ENCODE measurements at regions not wholly inside any gene's neighbourhood (a gene's known extent, or its start where the extent isn't known, plus 50 kb on each side); places are given as distances from the start of the nearest gene placed in this dataset.

GRCh38 chr15:25600751-25601150, 161.9 kb upstream of the UBE3A start:
- CTCF ChIA-PET, result no interaction called here
- no peak for DNase-seq (ENCODE audit: extremely low spot score)
- POLR2A ChIA-PET, result no interaction called here
- TF ChIP-seq BHLHE40 (IDR thresholded peaks at IDR 0.05; ENCODE audit: borderline replicate concordance) (no peak), CTBP1 (IDR thresholded peaks at IDR 0.05; ENCODE audit: borderline replicate concordance) (no peak)

- no peak for TF ChIP-seq HDGF (IDR thresholded peaks at IDR 0.05; ENCODE audit: borderline replicate concordance)
- no peak for TF ChIP-seq L3MBTL2 (conservative IDR thresholded peaks at IDR 0.05)
- TF ChIP-seq, protein P1, sequence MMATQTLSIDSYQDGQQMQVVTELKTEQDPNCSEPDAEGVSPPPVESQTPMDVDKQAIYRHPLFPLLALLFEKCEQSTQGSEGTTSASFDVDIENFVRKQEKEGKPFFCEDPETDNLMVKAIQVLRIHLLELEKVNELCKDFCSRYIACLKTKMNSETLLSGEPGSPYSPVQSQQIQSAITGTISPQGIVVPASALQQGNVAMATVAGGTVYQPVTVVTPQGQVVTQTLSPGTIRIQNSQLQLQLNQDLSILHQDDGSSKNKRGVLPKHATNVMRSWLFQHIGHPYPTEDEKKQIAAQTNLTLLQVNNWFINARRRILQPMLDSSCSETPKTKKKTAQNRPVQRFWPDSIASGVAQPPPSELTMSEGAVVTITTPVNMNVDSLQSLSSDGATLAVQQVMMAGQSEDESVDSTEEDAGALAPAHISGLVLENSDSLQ (IDR thresholded peaks at IDR 0.05), result no peak
- no peak for TF ChIP-seq ZNF384 (IDR thresholded peaks at IDR 0.05)
- TF ChIP-seq FOXK2 (IDR thresholded peaks at IDR 0.05), result no peak
- no peak for TF ChIP-seq FOXM1 (IDR thresholded peaks at IDR 0.05; ENCODE audit: borderline replicate concordance)
- ChIA-PET POLR2A (no interaction called here), CTCF (no interaction called here)
- no peak for DNase-seq (ENCODE audit: extremely low spot score)
Measured at GRCh38 chr15:25597571-25597970, 158.7 kb upstream of the UBE3A start.

GRCh38 chr15:25596644-25597562, 158.1 kb upstream of the UBE3A start:
- no peak for DNase-seq (ENCODE audit: extremely low spot score)
- no peak for TF ChIP-seq ELF4 (IDR thresholded peaks at IDR 0.05)
- TF ChIP-seq, protein P1 (IDR thresholded peaks at IDR 0.05), result no peak
- no peak for TF ChIP-seq FOXK2 (IDR thresholded peaks at IDR 0.05)
- TF ChIP-seq SP1 (IDR thresholded peaks at IDR 0.05), result no peak
- TF ChIP-seq BHLHE40 (IDR thresholded peaks at IDR 0.05; ENCODE audit: borderline replicate concordance), result no peak
- TF ChIP-seq FOXM1 (IDR thresholded peaks at IDR 0.05; ENCODE audit: borderline replicate concordance), result no peak
- no peak for TF ChIP-seq LEF1 (IDR thresholded peaks at IDR 0.05; ENCODE audit: borderline replicate concordance)
- TF ChIP-seq ARNT (IDR thresholded peaks at IDR 0.05), result no peak
- TF ChIP-seq ZNF384 (IDR thresholded peaks at IDR 0.05), result no peak
- no peak for TF ChIP-seq CTBP1 (IDR thresholded peaks at IDR 0.05; ENCODE audit: borderline replicate concordance)
- no peak for TF ChIP-seq SUZ12 (IDR thresholded peaks at IDR 0.05)
- no peak for TF ChIP-seq HDGF (IDR thresholded peaks at IDR 0.05; ENCODE audit: borderline replicate concordance)
- no peak for TF ChIP-seq NFRKB (IDR thresholded peaks at IDR 0.05)
- POLR2A ChIA-PET, result no interaction called here
- CTCF ChIA-PET, result no interaction called here

- no peak for TF ChIP-seq LEF1 (IDR thresholded peaks at IDR 0.05; ENCODE audit: borderline replicate concordance)
- no peak for TF ChIP-seq TARDBP (IDR thresholded peaks at IDR 0.05)
- TF ChIP-seq CTBP1 (IDR thresholded peaks at IDR 0.05; ENCODE audit: borderline replicate concordance), result no peak
- no peak for TF ChIP-seq ZNF384 (IDR thresholded peaks at IDR 0.05)
- no peak for TF ChIP-seq ELF4 (IDR thresholded peaks at IDR 0.05)
- TF ChIP-seq NFRKB (IDR thresholded peaks at IDR 0.05), result no peak
- DNase-seq (ENCODE audit: extremely low spot score), result no peak
- ChIA-PET POLR2A (no interaction called here), CTCF (no interaction called here)
Measured at GRCh38 chr15:25587616-25588340, 149.0 kb upstream of the UBE3A start.

DNA sequence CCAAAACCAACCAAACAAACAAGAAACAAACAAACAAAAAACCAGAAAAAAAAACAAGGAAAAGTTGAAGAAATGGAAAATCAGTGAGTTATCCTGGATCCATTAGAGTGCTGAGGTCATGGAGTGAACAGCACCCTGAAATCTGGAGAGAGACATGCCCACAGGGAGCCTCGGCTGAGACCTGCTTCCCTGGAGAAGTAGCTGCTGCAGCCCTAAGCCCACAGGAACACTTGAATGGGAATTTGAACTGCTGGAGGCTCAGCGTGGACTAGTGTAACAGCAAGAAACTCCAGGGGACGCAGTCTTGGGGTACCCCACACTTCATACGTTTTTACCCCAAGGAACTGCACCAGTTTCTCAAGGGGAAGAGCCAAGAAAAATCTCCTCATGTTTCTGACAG, 144.1 kb upstream of the UBE3A start:
- no peak for DNase-seq (ENCODE audit: extremely low spot score)
- TF ChIP-seq FOXK2 (IDR thresholded peaks at IDR 0.05) (no peak), NFRKB (IDR thresholded peaks at IDR 0.05) (no peak), BHLHE40 (IDR thresholded peaks at IDR 0.05; ENCODE audit: borderline replicate concordance) (no peak), SUZ12 (IDR thresholded peaks at IDR 0.05) (no peak), L3MBTL2 (conservative IDR thresholded peaks at IDR 0.05) (no peak), FOXA1 (IDR thresholded peaks at IDR 0.05) (no peak), HDGF (IDR thresholded peaks at IDR 0.05; ENCODE audit: borderline replicate concordance) (no peak), LEF1 (IDR thresholded peaks at IDR 0.05; ENCODE audit: borderline replicate concordance) (no peak), SP1 (IDR thresholded peaks at IDR 0.05) (no peak), ZNF384 (IDR thresholded peaks at IDR 0.05) (no peak), FOXM1 (IDR thresholded peaks at IDR 0.05; ENCODE audit: borderline replicate concordance) (no peak), ARNT (IDR thresholded peaks at IDR 0.05) (no peak), TARDBP (IDR thresholded peaks at IDR 0.05) (no peak)
- TF ChIP-seq, protein P1 (IDR thresholded peaks at IDR 0.05), result no peak
- ChIA-PET CTCF (no interaction called here), POLR2A (no interaction called here)

DNA sequence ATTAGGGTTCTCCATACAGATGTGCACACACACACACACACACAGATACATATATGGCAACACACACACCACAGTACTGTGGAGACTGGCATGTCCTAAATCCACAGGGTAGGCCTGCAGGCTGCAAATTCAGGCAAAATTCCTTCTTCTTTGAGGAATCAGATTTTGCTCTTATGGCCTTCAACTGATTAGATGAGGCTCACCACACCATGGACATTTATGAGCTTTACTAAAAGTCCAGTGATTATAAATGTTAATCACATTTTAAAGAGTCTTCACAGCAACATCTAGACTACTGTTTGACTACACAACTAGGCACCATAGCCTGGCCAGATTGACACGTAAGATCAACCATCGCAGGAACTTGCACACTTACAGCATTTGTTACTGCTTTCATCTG, 140.3 kb upstream of the UBE3A start:
- ChIA-PET POLR2A (no interaction called here), CTCF (no interaction called here)
- TF ChIP-seq FOXK2 (IDR thresholded peaks at IDR 0.05) (no peak), BHLHE40 (IDR thresholded peaks at IDR 0.05; ENCODE audit: borderline replicate concordance) (no peak), TARDBP (IDR thresholded peaks at IDR 0.05) (no peak), FOXA1 (IDR thresholded peaks at IDR 0.05) (no peak), ARNT (IDR thresholded peaks at IDR 0.05) (no peak), ZNF384 (IDR thresholded peaks at IDR 0.05) (no peak), SP1 (IDR thresholded peaks at IDR 0.05) (no peak), SUZ12 (IDR thresholded peaks at IDR 0.05) (no peak), HDGF (IDR thresholded peaks at IDR 0.05; ENCODE audit: borderline replicate concordance) (no peak), CTBP1 (IDR thresholded peaks at IDR 0.05; ENCODE audit: borderline replicate concordance) (no peak), L3MBTL2 (conservative IDR thresholded peaks at IDR 0.05) (no peak), NFRKB (IDR thresholded peaks at IDR 0.05) (no peak), ELF4 (IDR thresholded peaks at IDR 0.05) (no peak), LEF1 (IDR thresholded peaks at IDR 0.05; ENCODE audit: borderline replicate concordance) (no peak), FOXM1 (IDR thresholded peaks at IDR 0.05; ENCODE audit: borderline replicate concordance) (no peak)
- TF ChIP-seq, protein P1 (IDR thresholded peaks at IDR 0.05), result no peak
- no peak for DNase-seq (ENCODE audit: extremely low spot score)
